Adrenal gland (tissue), 9 donors: ENCODE measurements at regions not wholly inside any gene's neighbourhood (a gene's known extent, or its start where the extent isn't known, plus 50 kb on each side); places are given as distances from the start of the nearest gene placed in this dataset.

Source experiments
- DNase-seq, 7 donors: peaks; one replicate each; pipeline ENCODE4 v3.0.0-alpha.2; 2019 to 2020
- H3K27ac ChIP-seq, 5 donors: fragments of 200-600 bp; sonication (generic) in 4 of 5; 1 replicate in 3 of 5; 2 replicates in 2 of 5; pipeline versions ENCODE4 v1.5.1 to v1.8.0; 2016 to 2020; ENCODE audit warnings: mild to moderate bottlenecking in 1 of 5
- H3K27me3 ChIP-seq: fragments of 200-600 bp; 2 replicates; pipeline ENCODE4 v1.8.0; 2021
- H3K36me3 ChIP-seq, 2 donors: fragments of 200-600 bp; replicated peaks in 1 of 2; 1 replicate in 1 of 2; 2 replicates in 1 of 2; pipeline versions ENCODE4 v1.5.1 to v1.8.0; 2018 to 2022
- H3K4me1 ChIP-seq, 2 donors: fragments of 200-600 bp; replicated peaks in 1 of 2; 1 replicate in 1 of 2; 2 replicates in 1 of 2; pipeline versions ENCODE4 v1.5.1 to v1.8.0; 2018 to 2021
- H3K4me3 ChIP-seq, 4 donors: fragments of 200-600 bp; sonication (generic) in 3 of 4; one replicate each; pipeline ENCODE4 v1.5.1; 2016 to 2018
- H3K9me3 ChIP-seq, 3 donors: fragments of 200-600 bp; sonication (generic) in 1 of 3; replicated peaks in 1 of 3; 1 replicate in 2 of 3; 2 replicates in 1 of 3; pipeline versions ENCODE4 v1.5.1 to v1.8.0; 2016 to 2021
- POLR2A ChIP-seq, 2 donors: fragments of 450-650 bp; IDR thresholded peaks; one replicate each; pipeline ENCODE4 v1.6.1; 2017; ENCODE audit warnings: antibody characterized with exemption in 2 of 2, mild to moderate bottlenecking in 2 of 2, moderate library complexity in 1 of 2
- WGBS, 4 donors: extraction: QIAGEN DNeasy Blood & Tissue Kit in 2 of 4; methylation state at CpG; one replicate each; pipeline versions ENCODE4 v1.1.5 to v1.1.7; 2013 to 2017; 5-methylcytosine and 5-hydroxymethylcytosine counted together
- intact Hi-C, 2 donors: fragments of 100-400 bp; cut with DNase I; formaldehyde crosslinking; loops; one replicate each; pipeline versions ENCODE4 v1.14.1 to v1.15.0; 2022 to 2023
- TF ChIP-seq, protein P1 (sequence below), 6 experiments: fragments of 450-650 bp in 4 of 6; fragments of 200-600 bp in 2 of 6; sonication (generic) in 1 of 6; IDR thresholded peaks; 1 replicate in 5 of 6; 2 replicates in 1 of 6; pipeline versions ENCODE4 v1.5.1 to v1.8.0; 2016 to 2021; ENCODE audit warnings: antibody characterized with exemption in 6 of 6, mild to moderate bottlenecking in 2 of 6, moderate library complexity in 1 of 6
- donor health status: healthy with polysubstance abuse.
- donor health status: Bipolar disorder and iron deficiency.
- donor health status: DM: yes; HTN: yes; CAD: no.
- donor health status: DM: no; HTN: no; CAD: no.
- donor health status: DM: no; HTN: no; CAD: no.

GRCh38 chr2:128745946-128746345, 427.3 kb upstream of the HS6ST1 start:
- no peaks in the 10 kb centered on the region for H3K27me3 ChIP-seq
- H3K4me3 ChIP-seq: no peak overlapping the region
- H3K9me3 ChIP-seq: no peaks in the 10 kb centered on the region
- peaks cover 7 to 27% of the 10 kb centered on the region in 2 donors for H3K4me1 ChIP-seq
- TF ChIP-seq, protein P1, sequence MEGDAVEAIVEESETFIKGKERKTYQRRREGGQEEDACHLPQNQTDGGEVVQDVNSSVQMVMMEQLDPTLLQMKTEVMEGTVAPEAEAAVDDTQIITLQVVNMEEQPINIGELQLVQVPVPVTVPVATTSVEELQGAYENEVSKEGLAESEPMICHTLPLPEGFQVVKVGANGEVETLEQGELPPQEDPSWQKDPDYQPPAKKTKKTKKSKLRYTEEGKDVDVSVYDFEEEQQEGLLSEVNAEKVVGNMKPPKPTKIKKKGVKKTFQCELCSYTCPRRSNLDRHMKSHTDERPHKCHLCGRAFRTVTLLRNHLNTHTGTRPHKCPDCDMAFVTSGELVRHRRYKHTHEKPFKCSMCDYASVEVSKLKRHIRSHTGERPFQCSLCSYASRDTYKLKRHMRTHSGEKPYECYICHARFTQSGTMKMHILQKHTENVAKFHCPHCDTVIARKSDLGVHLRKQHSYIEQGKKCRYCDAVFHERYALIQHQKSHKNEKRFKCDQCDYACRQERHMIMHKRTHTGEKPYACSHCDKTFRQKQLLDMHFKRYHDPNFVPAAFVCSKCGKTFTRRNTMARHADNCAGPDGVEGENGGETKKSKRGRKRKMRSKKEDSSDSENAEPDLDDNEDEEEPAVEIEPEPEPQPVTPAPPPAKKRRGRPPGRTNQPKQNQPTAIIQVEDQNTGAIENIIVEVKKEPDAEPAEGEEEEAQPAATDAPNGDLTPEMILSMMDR (IDR thresholded peaks at IDR 0.05): no peak
- TF ChIP-seq POLR2A (IDR thresholded peaks at IDR 0.05): no peak
- intact Hi-C loops: no loop called here
- H3K36me3 ChIP-seq: no peaks in the 10 kb centered on the region
- H3K27ac ChIP-seq: peak overlapping the region in 1 of 5 donors; percentile 35
- DNase-seq: no peak

GRCh38 chr2:128746356-128746755, 427.7 kb upstream of the HS6ST1 start:
- WGBS, 4 donors: 26 to 47% (median 36%) methylated on average over 5 of the region's 5 CpGs
- H3K4me1 ChIP-seq: peaks cover 7 to 32% of the 10 kb centered on the region in 2 donors
- peak; percentile 36 to 85 (median 77) for DNase-seq
- H3K27ac ChIP-seq: peak overlapping the region in 1 of 5 donors; percentile 35
- TF ChIP-seq POLR2A (IDR thresholded peaks at IDR 0.05): no peak
- TF ChIP-seq, protein P1 (IDR thresholded peaks at IDR 0.05): no peak
- H3K9me3 ChIP-seq: no peaks in the 10 kb centered on the region
- H3K27me3 ChIP-seq: no peaks in the 10 kb centered on the region
- no peaks in the 10 kb centered on the region for H3K36me3 ChIP-seq
- intact Hi-C loops: no loop called here
- no peak overlapping the region for H3K4me3 ChIP-seq

GRCh38 chr2:128748336-128748735, 429.7 kb upstream of the HS6ST1 start:
- Histone ChIP-seq H3K27me3 (no peaks in the 10 kb centered on the region), H3K4me3 (no peak overlapping the region), H3K4me1 (peaks cover 7 to 37% of the 10 kb centered on the region in 2 donors), H3K36me3 (no peaks in the 10 kb centered on the region), H3K27ac (no peak overlapping the region), H3K9me3 (no peaks in the 10 kb centered on the region)
- TF ChIP-seq POLR2A (IDR thresholded peaks at IDR 0.05): no peak
- TF ChIP-seq, protein P1 (IDR thresholded peaks at IDR 0.05): no peak
- no peak for DNase-seq
- intact Hi-C loops: no loop called here
- WGBS, 4 donors: 84 to 97% (median 95%) methylated on average over 10 of the region's 10 CpGs

GRCh38 chr2:128748835-128749605, 430.4 kb upstream of the HS6ST1 start:
- H3K27ac ChIP-seq: no peak overlapping the region
- intact Hi-C loops: no loop called here
- no peak for DNase-seq
- WGBS, 4 donors: 94 to 99% (median 95%) methylated on average over 9 of the region's 9 CpGs
- no peak overlapping the region for H3K4me3 ChIP-seq
- H3K27me3 ChIP-seq: no peaks in the 10 kb centered on the region
- H3K4me1 ChIP-seq: peaks cover 12 to 41% of the 10 kb centered on the region in 2 donors
- TF ChIP-seq, protein P1 (IDR thresholded peaks at IDR 0.05): no peak
- no peak for TF ChIP-seq POLR2A (IDR thresholded peaks at IDR 0.05)
- no peaks in the 10 kb centered on the region for H3K36me3 ChIP-seq
- no peaks in the 10 kb centered on the region for H3K9me3 ChIP-seq
